Stimulated activated CD8-positive, alpha-beta memory T cell treated with anti-CD3 and anti-CD28 coated beads, Interleukin-12 subunit alpha, Interleukin-12 subunit beta, amount 100 ng/mL, for 24 hours (primary cell): ENCODE measurements at regions not wholly inside any gene's neighbourhood (a gene's known extent, or its start where the extent isn't known, plus 50 kb on each side); places are given as distances from the start of the nearest gene placed in this dataset.

ENCODE experiments used
- DNase-seq: peaks from one replicate; pipeline ENCODE4 v3.0.0-alpha.2; 2020; ENCODE audit errors: extremely low read depth

GRCh38 chr3:8254489-8254888, 247.1 kb upstream of the LMCD1 start:
- no peak for DNase-seq

- DNase-seq: no peak
Observed at GRCh38 chr3:8255725-8256124, 245.9 kb upstream of the LMCD1 start.

DNA sequence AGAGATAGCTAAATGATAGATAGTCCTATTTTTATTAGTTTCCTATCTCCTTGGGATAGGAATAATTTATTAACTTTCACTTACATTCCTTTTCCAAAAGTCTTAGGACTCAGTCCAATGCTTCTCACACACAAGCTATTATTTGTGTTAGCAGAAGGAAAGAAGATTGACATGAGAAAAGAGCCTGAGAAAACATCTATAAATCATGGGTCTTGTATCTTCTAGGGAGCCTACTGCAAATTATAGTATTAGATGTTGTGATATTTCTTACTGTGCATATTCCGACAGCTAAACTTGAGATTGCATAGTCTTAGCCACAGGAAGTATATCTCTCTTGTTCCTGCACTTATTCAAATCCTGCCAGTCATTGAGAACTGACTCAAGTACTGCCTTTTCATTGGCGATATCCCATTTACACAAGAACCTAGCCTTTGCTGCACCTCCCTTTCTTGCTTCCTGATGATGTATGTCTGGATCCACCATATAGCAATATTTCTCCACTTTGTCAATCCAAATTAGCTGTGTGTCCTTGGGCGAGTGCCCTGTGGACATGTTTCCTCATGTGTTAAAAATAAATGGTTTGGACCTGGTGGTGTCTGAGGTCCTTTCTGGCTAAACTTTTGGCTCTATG, 245.1 kb upstream of the LMCD1 start:
- DNase-seq: no peak

DNA sequence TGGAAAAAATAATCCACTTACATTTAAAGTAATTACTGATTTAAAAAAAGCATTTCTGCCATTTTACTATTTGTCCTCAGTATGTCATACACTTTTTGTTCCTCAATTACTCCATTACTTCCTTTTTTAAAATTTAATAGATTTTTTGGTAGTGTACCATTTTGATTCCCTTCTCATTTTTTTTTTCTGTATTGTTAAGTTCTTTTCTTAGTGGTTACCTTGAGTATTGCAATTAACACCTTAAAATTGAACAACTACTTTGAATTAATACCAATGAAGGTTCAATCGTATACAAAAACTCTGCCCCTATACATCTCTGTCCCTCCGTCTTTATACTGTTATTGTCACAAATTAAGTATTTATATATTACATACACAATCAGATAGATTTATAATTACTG, 240.6 kb upstream of the LMCD1 start:
- no peak for DNase-seq

- DNase-seq: no peak
Observed at GRCh38 chr3:8266730-8267131, 234.9 kb upstream of the LMCD1 start.

DNA sequence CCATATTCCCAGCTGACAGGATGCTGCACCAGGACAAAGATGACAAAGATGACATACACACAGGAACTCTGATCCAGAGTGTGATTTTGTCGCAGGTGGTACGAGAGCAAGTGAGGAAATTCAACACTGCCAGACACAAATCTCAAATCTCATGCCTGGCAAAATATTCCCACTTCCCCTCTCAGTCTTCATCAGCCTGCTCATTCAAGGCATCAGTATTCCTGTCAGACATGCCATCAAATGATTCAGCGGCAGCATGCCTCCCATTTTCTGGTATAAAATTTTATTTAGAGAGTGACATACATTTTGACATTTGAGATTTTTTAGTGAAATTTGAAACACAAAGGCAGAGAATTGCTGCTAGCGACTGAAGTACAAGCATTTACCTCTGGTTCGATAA, 228.1 kb upstream of the LMCD1 start:
- DNase-seq: no peak

DNA sequence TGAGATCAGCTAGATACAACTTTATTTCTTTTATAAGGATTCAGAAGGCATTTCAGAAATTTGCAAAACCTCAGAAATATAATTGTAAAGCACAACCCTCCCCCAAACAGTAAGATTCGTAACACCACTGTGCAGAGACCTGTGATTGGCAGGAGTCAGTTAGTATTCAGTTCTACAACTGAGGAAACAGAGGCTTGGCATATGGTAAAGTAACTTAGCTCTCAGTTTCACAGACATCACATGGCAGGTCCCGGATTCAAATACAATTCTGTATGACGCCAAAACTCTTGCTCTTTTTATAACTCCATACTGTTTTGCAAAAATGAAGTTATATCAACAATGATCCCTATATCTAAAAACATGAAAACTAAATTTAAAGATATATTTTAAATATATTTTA, 225.6 kb upstream of the LMCD1 start:
- DNase-seq: no peak

GRCh38 chr3:8276506-8276905, 225.1 kb upstream of the LMCD1 start:
- DNase-seq: no peak

- no peak for DNase-seq
Observed at GRCh38 chr3:8278448-8278847, 223.2 kb upstream of the LMCD1 start.

DNA sequence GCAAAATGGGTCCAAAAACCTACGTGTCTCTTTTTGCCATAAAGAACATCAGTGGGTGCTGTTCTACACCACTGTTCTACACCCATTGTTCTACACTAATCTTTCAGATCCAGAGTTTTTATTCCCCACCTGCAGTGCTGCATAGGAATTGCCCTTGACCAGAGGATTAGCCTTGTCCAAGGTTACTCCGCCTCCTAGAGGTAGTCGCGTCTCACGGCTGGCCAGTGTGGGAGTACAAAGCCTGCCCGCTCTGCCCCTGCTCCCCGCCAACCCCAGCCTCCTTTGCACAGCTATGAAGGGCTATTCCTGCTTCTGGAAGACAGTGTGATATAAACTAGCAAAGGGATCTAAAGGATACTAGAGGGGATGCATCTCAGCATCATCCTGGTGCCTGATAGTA, 222.1 kb upstream of the LMCD1 start:
- no peak for DNase-seq

GRCh38 chr3:8279886-8280550, 221.6 kb upstream of the LMCD1 start:
- DNase-seq: no peak

- no peak for DNase-seq
Observed at GRCh38 chr3:8282541-8283165, 219.0 kb upstream of the LMCD1 start.

GRCh38 chr3:8283193-8283592, 218.4 kb upstream of the LMCD1 start:
- no peak for DNase-seq

DNA sequence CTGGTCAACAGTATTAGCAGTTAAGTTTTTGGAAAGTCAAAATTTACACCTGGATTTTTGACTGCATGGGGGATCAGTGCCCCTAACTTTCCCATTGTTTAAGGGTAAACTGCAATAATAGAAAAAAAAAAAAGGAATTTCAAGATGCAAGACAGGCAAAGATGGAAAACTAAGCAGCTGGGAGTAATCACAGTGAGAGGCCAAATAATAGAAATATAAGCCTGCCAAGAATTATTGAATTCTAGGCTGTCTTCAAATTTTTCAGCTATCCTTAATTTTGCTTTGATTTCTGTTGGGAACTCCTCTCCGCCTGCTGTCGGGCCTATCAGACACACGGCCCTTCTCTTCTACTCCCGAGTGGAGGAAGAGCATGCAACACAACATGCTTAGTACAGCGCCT, 215.5 kb upstream of the LMCD1 start:
- no peak for DNase-seq

GRCh38 chr3:8286749-8287148, 214.9 kb upstream of the LMCD1 start:
- DNase-seq: no peak

DNA sequence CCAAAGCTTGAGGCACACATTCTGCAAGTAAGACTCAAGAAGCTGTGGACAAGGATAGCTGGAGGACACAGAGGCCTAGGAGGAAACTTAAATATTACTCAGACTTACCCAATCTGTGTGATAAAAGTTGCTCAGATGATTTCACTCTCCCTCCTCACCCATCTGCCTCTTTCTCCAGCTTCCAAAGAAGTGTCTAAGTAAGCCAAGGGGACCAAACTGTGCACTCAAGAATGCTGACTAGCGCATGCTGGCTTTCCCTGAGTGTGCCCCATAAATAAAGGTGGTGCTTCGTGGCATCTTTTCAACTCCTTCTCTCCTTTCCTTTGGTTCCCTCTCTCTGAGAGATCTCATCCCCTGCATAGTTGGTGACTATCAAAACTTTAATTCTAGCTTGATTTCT, 211.0 kb upstream of the LMCD1 start:
- DNase-seq: no peak

- DNase-seq: no peak
Observed at GRCh38 chr3:8296461-8296860, 205.2 kb upstream of the LMCD1 start.

- DNase-seq: no peak
Observed at GRCh38 chr3:8298021-8298954, 203.3 kb upstream of the LMCD1 start.

GRCh38 chr3:8301977-8302735, 199.5 kb upstream of the LMCD1 start:
- no peak for DNase-seq

GRCh38 chr3:8303466-8303865, 198.2 kb upstream of the LMCD1 start:
- DNase-seq: no peak

GRCh38 chr3:8305371-8305770, 196.3 kb upstream of the LMCD1 start:
- no peak for DNase-seq
